HCT116 (cell line): ENCODE measurements at regions not wholly inside any gene's neighbourhood (a gene's known extent, or its start where the extent isn't known, plus 50 kb on each side); places are given as distances from the start of the nearest gene placed in this dataset.

Experiments used
- ATAC-seq: fragments of 200-7000 bp; cut with Tn5 transposase; 2 replicates; pipeline ENCODE4 v1.9.1; 2020; ENCODE audit warnings: mild to moderate bottlenecking, moderate library complexity
- BruUV-seq: library from RNA; stranded (reverse); fragments of 400-500 nt; replicated peaks from 2 replicates; lab custom pipeline; 2021; lab: Mats Ljungman, UMichigan
- CTCF ChIA-PET: fragments of 300-600 bp; sonication (Branson Sonifier 250); formaldehyde crosslinking; loops from one replicate; lab custom pipeline; 2021; ENCODE audit warnings: antibody characterized with exemption; lab: Charles Lee
- POLR2A ChIA-PET: fragments of 300-600, 350-600 bp; sonication (Branson Sonifier 250); formaldehyde crosslinking; loops from one replicate; lab custom pipeline; 2021; ENCODE audit warnings: antibody characterized with exemption; lab: Charles Lee
- RAD21 ChIA-PET, 2 experiments: fragments of 300-600 bp; sonication (Branson Sonifier 250); formaldehyde crosslinking; loops; one replicate each; lab custom pipeline; 2023; ENCODE audit warnings: low total read pairs in 2 of 2; ENCODE audit not compliant: uncharacterized antibody in 2 of 2, unreplicated experiment in 2 of 2, low non-redundant PET in 1 of 2; lab: Charles Lee
- DNase-seq: peaks from one replicate; pipeline ENCODE4 v3.0.0-alpha.2; 2010; ENCODE audit warnings: low read depth, low spot score
- H2AFZ ChIP-seq: fragments of 200-600 bp; shearing (Covaris generic), sonication (generic); 2 replicates; pipeline ENCODE4 v1.6.1; 2017; ENCODE audit warnings: low read depth, mixed run types, mixed read lengths, antibody characterized with exemption, low read length; ENCODE audit not compliant: poor library complexity, severe bottlenecking
- H3K27ac ChIP-seq: 2 replicates; pipeline ENCODE4 v1.5.1; 2012; ENCODE audit warnings: low read depth, low read length
- H3K27me3 ChIP-seq: fragments of 200-600 bp; sonication (generic); 2 replicates; pipeline ENCODE4 v1.6.1; 2016; ENCODE audit warnings: mixed run types, low read length, mixed read lengths; ENCODE audit not compliant: insufficient read depth
- H3K36me3 ChIP-seq, 2 experiments: fragments of 200-500 bp in 1 of 2; fragments of 200-600 bp in 1 of 2; sonication (Bioruptor generic) in 1 of 2; sonication (generic) in 1 of 2; 2 replicates each; pipeline versions ENCODE4 v1.5.1 to v1.6.1; 2014 to 2016; ENCODE audit warnings: low read length in 2 of 2, inconsistent platforms in 1 of 2, mixed read lengths in 1 of 2, mixed run types in 1 of 2; ENCODE audit not compliant: insufficient read depth in 2 of 2, control insufficient read depth in 1 of 2
- H3K4me1 ChIP-seq, 2 experiments: fragments of 200-600 bp in 1 of 2; sonication (generic) in 1 of 2; 2 replicates each; pipeline versions ENCODE4 v1.5.1 to v1.6.1; 2012 to 2017; ENCODE audit warnings: low read length in 2 of 2, inconsistent platforms in 1 of 2, mild to moderate bottlenecking in 1 of 2, mixed read lengths in 1 of 2, mixed run types in 1 of 2, moderate library complexity in 1 of 2; ENCODE audit not compliant: insufficient read depth in 2 of 2, control insufficient read depth in 1 of 2
- H3K4me2 ChIP-seq: fragments of 200-600 bp; sonication (generic); 2 replicates; pipeline ENCODE4 v1.6.1; 2017; ENCODE audit warnings: mixed run types, low read length, mixed read lengths
- H3K4me3 ChIP-seq, 2 experiments: fragments of 200-600 bp in 1 of 2; sonication (generic) in 1 of 2; replicated peaks in 1 of 2; 2 replicates each; pipeline ENCODE4 v1.5.1; 2011 to 2016; ENCODE audit warnings: low read length in 2 of 2, control low read depth in 1 of 2, low read depth in 1 of 2, mild to moderate bottlenecking in 1 of 2, mixed read lengths in 1 of 2, mixed run types in 1 of 2
- H3K79me2 ChIP-seq: fragments of 200-600 bp; sonication (generic); 2 replicates; pipeline ENCODE4 v1.6.1; 2017; ENCODE audit warnings: mild to moderate bottlenecking, mixed run types, low read length, moderate library complexity, mixed read lengths; ENCODE audit not compliant: insufficient read depth
- H3K9ac ChIP-seq: fragments of 200-600 bp; sonication (generic); 2 replicates; pipeline ENCODE4 v1.6.1; 2016; ENCODE audit warnings: low read length, mixed read lengths
- H3K9me2 ChIP-seq: fragments of 200-600 bp; sonication (generic), shearing (Covaris generic); 2 replicates; pipeline ENCODE4 v1.6.1; 2017; ENCODE audit warnings: mixed run types, mild to moderate bottlenecking, moderate library complexity; ENCODE audit not compliant: insufficient read depth
- H3K9me3 ChIP-seq, 2 experiments: fragments of 200-500 bp in 1 of 2; fragments of 200-600 bp in 1 of 2; sonication (Bioruptor generic) in 1 of 2; sonication (generic) in 1 of 2; 2 replicates each; pipeline ENCODE4 v1.6.1; 2014 to 2017; ENCODE audit warnings: low read length in 2 of 2, mixed read lengths in 2 of 2, inconsistent platforms in 1 of 2, low read depth in 1 of 2, mild to moderate bottlenecking in 1 of 2, mixed run types in 1 of 2, moderate library complexity in 1 of 2; ENCODE audit not compliant: control insufficient read depth in 1 of 2, insufficient read depth in 1 of 2
- H4K20me1 ChIP-seq: fragments of 200-600 bp; sonication (generic), shearing (Covaris generic); 2 replicates; pipeline ENCODE4 v1.6.1; 2017; ENCODE audit warnings: mixed run types, mild to moderate bottlenecking, moderate library complexity; ENCODE audit not compliant: insufficient read depth
- ATF3 ChIP-seq: IDR thresholded peaks from 2 replicates; pipeline ENCODE4 v1.6.1; 2012
- CBX3 ChIP-seq: IDR thresholded peaks from 2 replicates; pipeline ENCODE4 v1.6.1; 2012; ENCODE audit warnings: low read depth
- CEBPB ChIP-seq: IDR thresholded peaks from 2 replicates; pipeline ENCODE4 v1.6.1; 2012; ENCODE audit warnings: low read depth
- CTCF ChIP-seq, 3 experiments: fragments of 200-600 bp in 1 of 3; sonication (generic) in 1 of 3; IDR thresholded peaks in 2 of 3; conservative IDR thresholded peaks in 1 of 3; 2 replicates each; pipeline ENCODE4 v1.5.1; 2012 to 2017; ENCODE audit warnings: low read depth in 2 of 3, low read length in 2 of 3, antibody characterized with exemption in 1 of 3, borderline replicate concordance in 1 of 3, control low read depth in 1 of 3, mild to moderate bottlenecking in 1 of 3, mixed read lengths in 1 of 3, mixed run types in 1 of 3, moderate library complexity in 1 of 3; ENCODE audit not compliant: insufficient read depth in 1 of 3
- EGR1 ChIP-seq: IDR thresholded peaks from 2 replicates; pipeline ENCODE4 v1.6.1; 2012; ENCODE audit warnings: low read depth
- ELF1 ChIP-seq: IDR thresholded peaks from 2 replicates; pipeline ENCODE4 v1.6.1; 2012; ENCODE audit warnings: low read depth, borderline replicate concordance
- EZH2 ChIP-seq: fragments of 200-600 bp; sonication (generic); IDR thresholded peaks from 2 replicates; pipeline ENCODE4 v1.6.1; 2017; ENCODE audit warnings: antibody characterized with exemption, mixed run types
- EZH2phosphoT487 ChIP-seq: fragments of 200-600 bp; IDR thresholded peaks from 2 replicates; pipeline ENCODE4 v1.6.1; 2018; ENCODE audit warnings: antibody characterized with exemption, borderline replicate concordance
- JUND ChIP-seq: IDR thresholded peaks from 2 replicates; pipeline ENCODE4 v1.6.1; 2012
- MAX ChIP-seq: IDR thresholded peaks from 2 replicates; pipeline ENCODE4 v1.6.1; 2012
- POLR2A ChIP-seq: IDR thresholded peaks from 2 replicates; pipeline ENCODE4 v1.7.0; 2011; ENCODE audit warnings: borderline replicate concordance; ENCODE audit not compliant: insufficient read depth, insufficient read length; ENCODE audit errors: extremely low read depth
- RAD21 ChIP-seq: IDR thresholded peaks from 2 replicates; pipeline ENCODE4 v1.6.1; 2012; ENCODE audit warnings: low read depth, mild to moderate bottlenecking
- REST ChIP-seq: IDR thresholded peaks from 2 replicates; pipeline ENCODE4 v1.6.1; 2012; ENCODE audit warnings: low read depth
- SIN3A ChIP-seq: IDR thresholded peaks from 2 replicates; pipeline ENCODE4 v1.6.1; 2012; ENCODE audit warnings: low read depth
- SP1 ChIP-seq: IDR thresholded peaks from 2 replicates; pipeline ENCODE4 v1.6.1; 2012; ENCODE audit warnings: low read depth
- SRF ChIP-seq: IDR thresholded peaks from 2 replicates; pipeline ENCODE4 v1.6.1; 2012; ENCODE audit warnings: low read depth
- TCF7L2 ChIP-seq: IDR thresholded peaks from 2 replicates; pipeline ENCODE4 v1.7.0; 2011; ENCODE audit warnings: borderline replicate concordance, inconsistent platforms; ENCODE audit not compliant: insufficient read depth, insufficient read length; ENCODE audit errors: extremely low read depth
- ZFX ChIP-seq: fragments of 450-650 bp; IDR thresholded peaks from 2 replicates; pipeline ENCODE4 v1.6.1; 2017
- ZNF274 ChIP-seq: fragments of 200-500 bp; sonication (Bioruptor generic); IDR thresholded peaks from 2 replicates; pipeline ENCODE4 v1.6.1; 2014; ENCODE audit warnings: mild to moderate bottlenecking, low read depth, low read length, inconsistent platforms
- intact Hi-C: fragments of 100-400 bp; cut with micrococcal nuclease; formaldehyde crosslinking; loops from 2 replicates; pipeline ENCODE4 v1.10.0; 2022
- TF ChIP-seq, protein P1 (sequence below): IDR thresholded peaks from 2 replicates; pipeline ENCODE4 v1.6.1; 2011; ENCODE audit warnings: mild to moderate bottlenecking, low read length, moderate library complexity; ENCODE audit not compliant: insufficient replicate concordance; ENCODE audit errors: extremely low read depth

- ChIA-PET RAD21 (no interaction called here), POLR2A (no interaction called here), CTCF (no interaction called here)
- no peak overlapping the region for H3K9ac ChIP-seq
- no peaks in the 10 kb centered on the region for H3K9me2 ChIP-seq
- H4K20me1 ChIP-seq, result no peaks in the 10 kb centered on the region
- DNase-seq (no peak), ATAC-seq (no peak)
- H3K9me3 ChIP-seq, result no peaks in the 10 kb centered on the region
- H2AFZ ChIP-seq, result no peak overlapping the region
- TF ChIP-seq CTCF (IDR thresholded peaks at IDR 0.05 in 2 of 3, conservative IDR thresholded peaks at IDR 0.05 in 1 of 3; ENCODE audit: borderline replicate concordance in 1 of 3, insufficient read depth in 1 of 3, low read depth in 2 of 3, low read length in 2 of 3) (no peak), EGR1 (no peak), TCF7L2 (no peak), CBX3 (no peak), CEBPB (no peak), EZH2phosphoT487 (no peak), ELF1 (no peak), SRF (no peak), MAX (no peak), ATF3 (no peak), RAD21 (no peak), POLR2A (no peak), ZNF274 (no peak), SP1 (no peak), JUND (no peak), EZH2 (no peak), REST (no peak), SIN3A (no peak), ZFX (no peak)
- TF ChIP-seq, protein P1, sequence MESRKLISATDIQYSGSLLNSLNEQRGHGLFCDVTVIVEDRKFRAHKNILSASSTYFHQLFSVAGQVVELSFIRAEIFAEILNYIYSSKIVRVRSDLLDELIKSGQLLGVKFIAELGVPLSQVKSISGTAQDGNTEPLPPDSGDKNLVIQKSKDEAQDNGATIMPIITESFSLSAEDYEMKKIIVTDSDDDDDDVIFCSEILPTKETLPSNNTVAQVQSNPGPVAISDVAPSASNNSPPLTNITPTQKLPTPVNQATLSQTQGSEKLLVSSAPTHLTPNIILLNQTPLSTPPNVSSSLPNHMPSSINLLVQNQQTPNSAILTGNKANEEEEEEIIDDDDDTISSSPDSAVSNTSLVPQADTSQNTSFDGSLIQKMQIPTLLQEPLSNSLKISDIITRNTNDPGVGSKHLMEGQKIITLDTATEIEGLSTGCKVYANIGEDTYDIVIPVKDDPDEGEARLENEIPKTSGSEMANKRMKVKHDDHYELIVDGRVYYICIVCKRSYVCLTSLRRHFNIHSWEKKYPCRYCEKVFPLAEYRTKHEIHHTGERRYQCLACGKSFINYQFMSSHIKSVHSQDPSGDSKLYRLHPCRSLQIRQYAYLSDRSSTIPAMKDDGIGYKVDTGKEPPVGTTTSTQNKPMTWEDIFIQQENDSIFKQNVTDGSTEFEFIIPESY, result no peak
- H3K4me1 ChIP-seq, result peaks cover 0 to 11% of the 10 kb centered on the region in 2 experiments; a peak in 1 of 4 replicates
- H3K4me2 ChIP-seq, result peak overlapping the region; percentile 35; the same call in 1 of the 2 replicates
- H3K36me3 ChIP-seq, result no peaks in the 10 kb centered on the region
- H3K4me3 ChIP-seq, result no peak overlapping the region
- BruUV-seq, result no TSS peak
- intact Hi-C loops, result no loop called here
- H3K27ac ChIP-seq, result no peak overlapping the region
- no peaks in the 10 kb centered on the region for H3K79me2 ChIP-seq
- H3K27me3 ChIP-seq, result no peaks in the 10 kb centered on the region
Observed at GRCh38 chr4:19711871-19712270, 539.8 kb upstream of the SLIT2 start.
